ENCODE measurements at regions not wholly inside any gene's neighbourhood (a gene's known extent, or its start where the extent isn't known, plus 50 kb on each side); places are given as distances from the start of the nearest gene placed in this dataset.
"Not testable (repeated sequence)": the region's sequence is repeated elsewhere in the genome, so short reads cannot be mapped to it uniquely, and the experiment has no call there.

GRCh38 chr22:49657275-49657973, 170.2 kb downstream of the BRD1 start:
- Histone ChIP-seq H2BK120ac (ENCODE audit: low read depth, low read length) (no peak overlapping the region), H3K4ac (ENCODE audit: low read length) (no peak overlapping the region), H3K79me1 (ENCODE audit: low read depth, low read length) (no peaks in the 10 kb centered on the region), H3K14ac (ENCODE audit: low read length) (peak overlapping the region; percentile 71), H3K27me3 (ENCODE audit: control insufficient read depth in 3 of 3, insufficient read depth in 3 of 3, low read depth in 1 of 3, low read length in 3 of 3) (peaks cover 0 to 5% (median 0%) of the 10 kb centered on the region in 3 experiments), H3K9me3 (replicated peaks in 1 of 2; ENCODE audit: control insufficient read depth in 2 of 2, insufficient read depth in 1 of 2, low read depth in 1 of 2, low read length in 2 of 2) (no peaks in the 10 kb centered on the region), H3K18ac (ENCODE audit: low read length) (peak overlapping the region; percentile 35), H3K36me3 (replicated peaks in 1 of 2; ENCODE audit: control insufficient read depth in 2 of 2, insufficient read depth in 2 of 2, low read length in 2 of 2) (no peaks in the 10 kb centered on the region), H2BK15ac (ENCODE audit: low read length) (peak overlapping the region; percentile 54), H3K4me3 (ENCODE audit: low read length in 2 of 2) (no peak overlapping the region), H2AFZ (ENCODE audit: low read length) (peak overlapping the region; percentile 56), H2BK12ac (ENCODE audit: low read length) (no peak overlapping the region), H3K4me1 (ENCODE audit: control insufficient read depth in 2 of 2, insufficient read depth in 1 of 2, low read depth in 1 of 2, low read length in 2 of 2) (peaks cover 0 to 4% of the 10 kb centered on the region in 2 donors), H2AK5ac (ENCODE audit: low read depth, low read length) (peak overlapping the region; percentile 91), H2BK5ac (ENCODE audit: low read length) (no peak overlapping the region), H4K8ac (ENCODE audit: low read depth, low read length) (no peak overlapping the region), H3K4me2 (ENCODE audit: insufficient read depth, low read length, poor library complexity, severe bottlenecking) (no peak overlapping the region), H4K91ac (ENCODE audit: low read depth, low read length, poor library complexity) (peak overlapping the region; percentile 68), H3K23ac (ENCODE audit: low read depth, low read length, poor library complexity) (no peak overlapping the region), H3K27ac (replicated peaks; ENCODE audit: low read length) (no peak overlapping the region), H3K9ac (ENCODE audit: low read depth, low read length, poor library complexity) (peak overlapping the region; percentile 3)
- WGBS, 2 donors (ENCODE audit: extremely low coverage in 2 of 2, insufficient read length in 2 of 2, insufficient replicate concordance in 1 of 2) = no CpG with 5 or more reads among the region's 24 CpGs
- no peak for DNase-seq (ENCODE audit: low spot score)

- Histone ChIP-seq H2AFZ (ENCODE audit: low read length) (peak overlapping the region; percentile 56), H2AK5ac (ENCODE audit: low read depth, low read length) (peak overlapping the region; percentile 46), H2BK5ac (ENCODE audit: low read length) (peak overlapping the region; percentile 53), H3K18ac (ENCODE audit: low read length) (peak overlapping the region; percentile 35)
- H3K27me3 ChIP-seq (ENCODE audit: control insufficient read depth in 3 of 3, insufficient read depth in 3 of 3, low read depth in 1 of 3, low read length in 3 of 3); DNase-seq (ENCODE audit: low spot score); H3K14ac ChIP-seq (ENCODE audit: low read length); H3K4me1 ChIP-seq (ENCODE audit: control insufficient read depth in 2 of 2, insufficient read depth in 1 of 2, low read depth in 1 of 2, low read length in 2 of 2); H4K91ac ChIP-seq (ENCODE audit: low read depth, low read length, poor library complexity); H3K4me3 ChIP-seq (ENCODE audit: low read length in 2 of 2); H4K8ac ChIP-seq (ENCODE audit: low read depth, low read length); H3K4me2 ChIP-seq (ENCODE audit: insufficient read depth, low read length, poor library complexity, severe bottlenecking); H3K27ac ChIP-seq (replicated peaks; ENCODE audit: low read length); H3K23ac ChIP-seq (ENCODE audit: low read depth, low read length, poor library complexity); H3K9ac ChIP-seq (ENCODE audit: low read depth, low read length, poor library complexity); H3K36me3 ChIP-seq (replicated peaks in 1 of 2; ENCODE audit: control insufficient read depth in 2 of 2, insufficient read depth in 2 of 2, low read length in 2 of 2); H2BK12ac ChIP-seq (ENCODE audit: low read length); H2BK120ac ChIP-seq (ENCODE audit: low read depth, low read length); H3K9me3 ChIP-seq (replicated peaks in 1 of 2; ENCODE audit: control insufficient read depth in 2 of 2, insufficient read depth in 1 of 2, low read depth in 1 of 2, low read length in 2 of 2); H2BK15ac ChIP-seq (ENCODE audit: low read length); H3K4ac ChIP-seq (ENCODE audit: low read length); H3K79me1 ChIP-seq (ENCODE audit: low read depth, low read length): not testable (repeated sequence)
- WGBS, 2 donors (ENCODE audit: extremely low coverage in 2 of 2, insufficient read length in 2 of 2, insufficient replicate concordance in 1 of 2) = no CpG with 5 or more reads among the region's 19 CpGs
Measured at GRCh38 chr22:49656883-49657274, 170.8 kb downstream of the BRD1 start.

DNA sequence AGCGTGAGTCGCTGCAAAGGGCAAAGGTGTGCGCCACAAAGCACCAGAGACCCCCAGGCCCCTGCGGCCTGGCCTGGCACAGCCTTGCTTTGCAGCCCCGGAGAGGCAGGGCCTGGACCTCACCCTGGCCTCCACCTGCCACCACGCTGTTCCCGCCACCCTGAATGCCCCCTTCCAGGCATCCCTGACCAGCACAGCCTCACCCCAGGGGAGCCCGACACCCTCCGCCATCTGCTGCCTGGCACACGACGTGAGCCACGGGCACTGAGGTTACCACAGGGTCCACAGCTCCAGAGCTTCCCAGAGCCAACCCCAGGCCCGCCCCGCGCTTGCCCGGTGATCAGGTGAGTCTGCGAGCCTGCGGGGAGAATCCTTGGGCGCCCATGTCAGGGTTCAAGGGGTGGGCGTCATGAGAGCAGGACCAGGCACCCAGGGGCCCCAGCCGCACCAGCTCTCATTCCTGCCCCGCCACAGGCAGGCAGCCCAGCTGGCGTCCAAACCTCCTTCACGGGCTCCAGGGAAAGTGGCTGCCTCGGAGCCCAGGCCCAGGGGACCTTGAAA, 171.3 kb downstream of the BRD1 start:
- no peak for DNase-seq (ENCODE audit: low spot score)
- Histone ChIP-seq H2AK5ac (ENCODE audit: low read depth, low read length) (peak overlapping the region; percentile 88), H3K23ac (ENCODE audit: low read depth, low read length, poor library complexity) (peak overlapping the region; percentile 55), H3K4ac (ENCODE audit: low read length) (no peak overlapping the region), H3K4me2 (ENCODE audit: insufficient read depth, low read length, poor library complexity, severe bottlenecking) (no peak overlapping the region), H3K79me1 (ENCODE audit: low read depth, low read length) (no peaks in the 10 kb centered on the region), H2BK15ac (ENCODE audit: low read length) (no peak overlapping the region), H2BK12ac (ENCODE audit: low read length) (no peak overlapping the region), H2BK120ac (ENCODE audit: low read depth, low read length) (no peak overlapping the region), H4K91ac (ENCODE audit: low read depth, low read length, poor library complexity) (no peak overlapping the region), H3K4me1 (ENCODE audit: control insufficient read depth in 2 of 2, insufficient read depth in 1 of 2, low read depth in 1 of 2, low read length in 2 of 2) (peaks cover 0 to 4% of the 10 kb centered on the region in 2 donors), H3K4me3 (ENCODE audit: low read length in 2 of 2) (no peak overlapping the region), H3K9me3 (replicated peaks in 1 of 2; ENCODE audit: control insufficient read depth in 2 of 2, insufficient read depth in 1 of 2, low read depth in 1 of 2, low read length in 2 of 2) (no peaks in the 10 kb centered on the region), H3K18ac (ENCODE audit: low read length) (peak overlapping the region; percentile 48), H3K27me3 (ENCODE audit: control insufficient read depth in 3 of 3, insufficient read depth in 3 of 3, low read depth in 1 of 3, low read length in 3 of 3) (peaks cover 0 to 5% (median 0%) of the 10 kb centered on the region in 3 experiments), H2BK5ac (ENCODE audit: low read length) (peak overlapping the region; percentile 53), H2AFZ (ENCODE audit: low read length) (peak overlapping the region; percentile 56), H3K27ac (replicated peaks; ENCODE audit: low read length) (no peak overlapping the region), H3K14ac (ENCODE audit: low read length) (peak overlapping the region; percentile 82), H4K8ac (ENCODE audit: low read depth, low read length) (peak overlapping the region; percentile 17), H3K36me3 (replicated peaks in 1 of 2; ENCODE audit: control insufficient read depth in 2 of 2, insufficient read depth in 2 of 2, low read length in 2 of 2) (no peaks in the 10 kb centered on the region), H3K9ac (ENCODE audit: low read depth, low read length, poor library complexity) (no peak overlapping the region)
- no CpG with 5 or more reads among the region's 25 CpGs for WGBS, 2 donors (ENCODE audit: extremely low coverage in 2 of 2, insufficient read length in 2 of 2, insufficient replicate concordance in 1 of 2)

DNA sequence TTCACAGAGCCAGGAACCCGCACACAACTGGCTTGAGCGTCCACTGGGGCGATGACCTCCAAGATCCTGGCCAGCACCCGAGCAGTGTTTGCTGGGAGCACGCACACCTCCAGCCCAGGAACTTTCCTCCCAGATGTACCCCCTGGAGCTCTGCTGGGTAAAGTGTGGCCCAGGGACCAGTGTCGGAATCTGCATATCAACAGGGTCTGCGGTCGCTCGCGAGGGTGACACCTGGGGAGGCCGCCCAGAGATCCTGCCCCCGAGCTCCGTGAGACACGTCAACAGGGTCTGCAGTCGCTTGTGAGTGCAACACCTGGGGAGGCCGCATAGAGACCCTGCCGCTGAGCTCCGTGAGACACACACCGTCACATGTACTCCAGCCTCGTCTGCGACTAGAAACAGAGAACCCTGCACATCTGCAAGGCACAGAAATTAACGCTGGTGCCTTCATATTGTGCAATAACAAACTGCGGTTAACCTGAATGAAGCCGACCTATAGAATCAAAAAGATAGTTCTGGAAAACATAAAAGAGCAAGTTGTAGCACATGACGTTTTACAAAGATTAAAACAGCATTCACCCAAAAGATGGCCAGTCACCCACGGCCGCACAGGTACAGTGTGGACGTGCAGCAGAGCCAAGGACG, 172.4 kb downstream of the BRD1 start:
- WGBS, 2 donors (ENCODE audit: extremely low coverage in 2 of 2, insufficient read length in 2 of 2, insufficient replicate concordance in 1 of 2) = no CpG with 5 or more reads among the region's 29 CpGs
- Histone ChIP-seq H2AFZ (ENCODE audit: low read length) (no peak overlapping the region), H3K36me3 (replicated peaks in 1 of 2; ENCODE audit: control insufficient read depth in 2 of 2, insufficient read depth in 2 of 2, low read length in 2 of 2) (no peaks in the 10 kb centered on the region), H3K9me3 (replicated peaks in 1 of 2; ENCODE audit: control insufficient read depth in 2 of 2, insufficient read depth in 1 of 2, low read depth in 1 of 2, low read length in 2 of 2) (no peaks in the 10 kb centered on the region), H2AK5ac (ENCODE audit: low read depth, low read length) (no peak overlapping the region), H2BK12ac (ENCODE audit: low read length) (no peak overlapping the region), H3K4me2 (ENCODE audit: insufficient read depth, low read length, poor library complexity, severe bottlenecking) (no peak overlapping the region), H3K4me1 (ENCODE audit: control insufficient read depth in 2 of 2, insufficient read depth in 1 of 2, low read depth in 1 of 2, low read length in 2 of 2) (peaks cover 5 to 6% of the 10 kb centered on the region in 2 donors), H3K14ac (ENCODE audit: low read length) (no peak overlapping the region), H3K27me3 (ENCODE audit: control insufficient read depth in 3 of 3, insufficient read depth in 3 of 3, low read depth in 1 of 3, low read length in 3 of 3) (peaks cover 0 to 13% (median 0%) of the 10 kb centered on the region in 3 experiments), H3K27ac (replicated peaks; ENCODE audit: low read length) (no peak overlapping the region), H2BK15ac (ENCODE audit: low read length) (no peak overlapping the region), H3K79me1 (ENCODE audit: low read depth, low read length) (no peaks in the 10 kb centered on the region), H3K9ac (ENCODE audit: low read depth, low read length, poor library complexity) (no peak overlapping the region), H4K91ac (ENCODE audit: low read depth, low read length, poor library complexity) (no peak overlapping the region), H3K4ac (ENCODE audit: low read length) (peak overlapping the region; percentile 23), H4K8ac (ENCODE audit: low read depth, low read length) (no peak overlapping the region), H3K4me3 (ENCODE audit: low read length in 2 of 2) (no peak overlapping the region), H2BK5ac (ENCODE audit: low read length) (no peak overlapping the region), H2BK120ac (ENCODE audit: low read depth, low read length) (no peak overlapping the region), H3K18ac (ENCODE audit: low read length) (peak overlapping the region; percentile 82), H3K23ac (ENCODE audit: low read depth, low read length, poor library complexity) (peak overlapping the region; percentile 44)
- no peak for DNase-seq (ENCODE audit: low spot score)
